OCI-LY7 (cell line): ENCODE measurements at regions not wholly inside any gene's neighbourhood (a gene's known extent, or its start where the extent isn't known, plus 50 kb on each side); places are given as distances from the start of the nearest gene placed in this dataset.

Experiments
- BruUV-seq: library from RNA; stranded (reverse); fragments of 400-500 nt; replicated peaks from 2 replicates; lab custom pipeline; 2021; lab: Mats Ljungman, UMichigan
- CTCF ChIA-PET: fragments of 300-600 bp; sonication (Branson Sonifier 250); formaldehyde crosslinking; loops from one replicate; lab custom pipeline; 2022; ENCODE audit warnings: antibody characterized with exemption; ENCODE audit not compliant: unreplicated experiment; lab: Charles Lee
- POLR2A ChIA-PET: fragments of 300-600 bp; sonication (Branson Sonifier 250); formaldehyde crosslinking; loops from one replicate; lab custom pipeline; 2022; ENCODE audit warnings: antibody characterized with exemption; lab: Charles Lee
- DNase-seq: peaks from one replicate; pipeline ENCODE4 v3.0.0-alpha.2; 2015; ENCODE audit warnings: low spot score
- H2AFZ ChIP-seq: fragments of 200-600 bp; sonication (generic), shearing (Covaris generic); 2 replicates; pipeline ENCODE4 v1.6.1; 2014; ENCODE audit warnings: mild to moderate bottlenecking, antibody characterized with exemption, low read length, moderate library complexity
- H3K27ac ChIP-seq: fragments of 200-600 bp; sonication (generic); 2 replicates; pipeline ENCODE4 v1.5.1; 2014; ENCODE audit warnings: mixed run types, low read depth, mild to moderate bottlenecking, moderate library complexity, low read length, inconsistent platforms; ENCODE audit not compliant: poor library complexity, severe bottlenecking
- H3K36me3 ChIP-seq: fragments of 200-600 bp; sonication (generic); 2 replicates; pipeline ENCODE4 v1.6.1; 2014; ENCODE audit warnings: mild to moderate bottlenecking, antibody characterized with exemption, low read length, moderate library complexity, mixed read lengths; ENCODE audit not compliant: insufficient read depth
- H3K4me1 ChIP-seq: fragments of 200-600 bp; sonication (generic); 2 replicates; pipeline ENCODE4 v1.5.1; 2014; ENCODE audit warnings: mild to moderate bottlenecking, low read length; ENCODE audit not compliant: insufficient read depth, poor library complexity, severe bottlenecking
- H3K4me2 ChIP-seq: fragments of 200-600 bp; sonication (generic); 2 replicates; pipeline ENCODE4 v1.6.1; 2014; ENCODE audit warnings: mild to moderate bottlenecking, low read length
- H3K4me3 ChIP-seq: fragments of 200-600 bp; sonication (generic); 2 replicates; pipeline ENCODE4 v1.5.1; 2014; ENCODE audit warnings: mild to moderate bottlenecking, low read depth, low read length; ENCODE audit not compliant: poor library complexity, severe bottlenecking
- H3K79me2 ChIP-seq: fragments of 200-600 bp; sonication (generic); 2 replicates; pipeline ENCODE4 v1.6.1; 2016; ENCODE audit warnings: low read depth, mild to moderate bottlenecking, low read length, moderate library complexity, mixed read lengths; ENCODE audit not compliant: insufficient read depth
- H3K9me2 ChIP-seq: fragments of 200-600 bp; sonication (generic); 2 replicates; pipeline ENCODE4 v1.6.1; 2016; ENCODE audit warnings: mild to moderate bottlenecking, low read length, mixed read lengths; ENCODE audit not compliant: insufficient read depth
- H3K9me3 ChIP-seq: fragments of 200-600 bp; sonication (generic); 2 replicates; pipeline ENCODE4 v1.6.1; 2014; ENCODE audit warnings: mild to moderate bottlenecking, mixed run types, low read length, mixed read lengths
- H4K20me1 ChIP-seq: fragments of 200-600 bp; sonication (generic); 2 replicates; pipeline ENCODE4 v1.6.1; 2014; ENCODE audit warnings: mild to moderate bottlenecking, antibody characterized with exemption, low read length, moderate library complexity, mixed read lengths; ENCODE audit not compliant: insufficient read depth
- EZH2phosphoT487 ChIP-seq: fragments of 200-600 bp; sonication (generic); IDR thresholded peaks from 2 replicates; pipeline ENCODE4 v1.6.1; 2018; ENCODE audit warnings: low read depth, borderline replicate concordance, mild to moderate bottlenecking, mixed run types, antibody characterized with exemption, low read length, moderate library complexity, mixed read lengths
- intact Hi-C: fragments of 100-400 bp; cut with micrococcal nuclease; formaldehyde crosslinking; loops from one replicate; pipeline ENCODE4 v1.10.0; 2022; ENCODE audit not compliant: unreplicated experiment
- TF ChIP-seq, protein P1 (sequence below): fragments of 200-600 bp; sonication (generic); conservative IDR thresholded peaks from 2 replicates; pipeline ENCODE4 v1.5.1; 2014; ENCODE audit warnings: mild to moderate bottlenecking, antibody characterized with exemption, low read length, moderate library complexity, mixed read lengths

DNA sequence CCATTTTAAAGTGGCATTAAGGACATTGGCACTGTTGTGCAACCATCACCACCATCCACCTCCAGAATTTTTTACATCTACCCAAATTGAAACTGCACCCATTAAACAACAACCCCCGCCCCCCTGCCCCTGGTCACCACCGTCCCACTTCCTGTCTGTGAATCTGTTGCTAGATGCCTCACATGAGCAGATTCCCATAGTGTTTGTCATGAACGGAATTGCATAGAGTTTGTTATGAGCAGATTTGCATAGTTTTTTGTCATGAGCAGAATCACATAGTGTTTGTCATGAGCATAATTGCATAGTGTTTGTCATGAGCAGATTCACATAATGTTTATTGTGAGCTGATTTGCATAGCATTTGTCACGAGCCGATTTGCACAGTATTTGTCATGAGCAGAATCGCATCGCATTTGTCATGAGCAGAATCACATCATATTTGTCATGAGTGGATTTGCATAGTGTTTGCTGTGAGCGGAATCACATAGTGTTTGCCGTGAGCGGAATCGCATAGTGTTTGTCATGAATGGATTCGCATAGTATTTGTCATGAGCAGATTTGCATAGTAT, 54.0 kb upstream of the GTF3A start:
- intact Hi-C loops, result loop anchor here (5.0 to 10.0 kb wide), 2 partner anchors 57 to 154 kb away; no protein-coding TSS in a partner anchor
- H3K4me1 ChIP-seq, result no peaks in the 10 kb centered on the region
- no peak overlapping the region for H2AFZ ChIP-seq
- POLR2A ChIA-PET, result interaction anchor here (0.7 to 1.1 kb wide), 2 partner anchors 103 to 240 kb away, joined by 3 read pairs; no protein-coding TSS in a partner anchor
- H3K9me3 ChIP-seq, result no peaks in the 10 kb centered on the region
- H3K9me2 ChIP-seq, result no peaks in the 10 kb centered on the region
- H4K20me1 ChIP-seq, result no peaks in the 10 kb centered on the region
- TF ChIP-seq, protein P1, sequence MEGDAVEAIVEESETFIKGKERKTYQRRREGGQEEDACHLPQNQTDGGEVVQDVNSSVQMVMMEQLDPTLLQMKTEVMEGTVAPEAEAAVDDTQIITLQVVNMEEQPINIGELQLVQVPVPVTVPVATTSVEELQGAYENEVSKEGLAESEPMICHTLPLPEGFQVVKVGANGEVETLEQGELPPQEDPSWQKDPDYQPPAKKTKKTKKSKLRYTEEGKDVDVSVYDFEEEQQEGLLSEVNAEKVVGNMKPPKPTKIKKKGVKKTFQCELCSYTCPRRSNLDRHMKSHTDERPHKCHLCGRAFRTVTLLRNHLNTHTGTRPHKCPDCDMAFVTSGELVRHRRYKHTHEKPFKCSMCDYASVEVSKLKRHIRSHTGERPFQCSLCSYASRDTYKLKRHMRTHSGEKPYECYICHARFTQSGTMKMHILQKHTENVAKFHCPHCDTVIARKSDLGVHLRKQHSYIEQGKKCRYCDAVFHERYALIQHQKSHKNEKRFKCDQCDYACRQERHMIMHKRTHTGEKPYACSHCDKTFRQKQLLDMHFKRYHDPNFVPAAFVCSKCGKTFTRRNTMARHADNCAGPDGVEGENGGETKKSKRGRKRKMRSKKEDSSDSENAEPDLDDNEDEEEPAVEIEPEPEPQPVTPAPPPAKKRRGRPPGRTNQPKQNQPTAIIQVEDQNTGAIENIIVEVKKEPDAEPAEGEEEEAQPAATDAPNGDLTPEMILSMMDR, result no peak
- TF ChIP-seq EZH2phosphoT487, result no peak
- no peak overlapping the region for H3K27ac ChIP-seq
- no peak overlapping the region for H3K4me3 ChIP-seq
- no peak overlapping the region for H3K4me2 ChIP-seq
- H3K36me3 ChIP-seq, result no peaks in the 10 kb centered on the region
- H3K79me2 ChIP-seq, result no peaks in the 10 kb centered on the region
- BruUV-seq, result no TSS peak
- DNase-seq, result no peak
- CTCF ChIA-PET, result no interaction called here

DNA sequence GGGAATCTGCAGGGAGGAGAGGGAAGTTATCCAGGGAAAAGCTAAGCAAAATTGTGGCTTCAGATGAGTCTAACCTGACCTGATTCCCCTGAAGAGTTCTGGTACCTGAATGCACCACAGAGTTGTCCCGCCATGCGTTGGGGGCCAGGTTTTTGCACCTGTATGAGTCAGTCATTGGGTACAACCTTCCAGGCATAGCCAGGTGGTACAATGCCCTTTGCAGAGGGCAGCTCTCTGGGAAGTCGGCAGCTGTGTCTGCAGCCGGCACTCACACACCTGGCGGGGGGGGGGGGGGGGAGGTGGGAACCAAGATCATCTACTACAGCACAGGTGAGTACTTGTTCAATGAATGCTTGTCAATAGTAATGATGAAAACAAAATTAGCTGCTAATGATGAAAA, 52.5 kb upstream of the GTF3A start:
- Histone ChIP-seq H3K9me2 (no peaks in the 10 kb centered on the region), H3K27ac (no peak overlapping the region), H3K4me2 (no peak overlapping the region), H2AFZ (no peak overlapping the region), H4K20me1 (no peaks in the 10 kb centered on the region), H3K79me2 (no peaks in the 10 kb centered on the region), H3K9me3 (no peaks in the 10 kb centered on the region), H3K4me1 (no peaks in the 10 kb centered on the region), H3K36me3 (no peaks in the 10 kb centered on the region), H3K4me3 (no peak overlapping the region)
- POLR2A ChIA-PET, result interaction anchor here (0.8 kb wide), 1 partner anchor 24 kb away, joined by 3 read pairs; no protein-coding TSS in a partner anchor
- no TSS peak for BruUV-seq
- TF ChIP-seq, protein P1, result no peak
- TF ChIP-seq EZH2phosphoT487, result no peak
- intact Hi-C loops, result loop anchor here (5.0 to 10.0 kb wide), 2 partner anchors 55 to 153 kb away; no protein-coding TSS in a partner anchor
- CTCF ChIA-PET, result interaction anchor here (0.6 kb wide), 1 partner anchor 424 kb away, joined by 4 read pairs; no protein-coding TSS in a partner anchor
- no peak for DNase-seq

DNA sequence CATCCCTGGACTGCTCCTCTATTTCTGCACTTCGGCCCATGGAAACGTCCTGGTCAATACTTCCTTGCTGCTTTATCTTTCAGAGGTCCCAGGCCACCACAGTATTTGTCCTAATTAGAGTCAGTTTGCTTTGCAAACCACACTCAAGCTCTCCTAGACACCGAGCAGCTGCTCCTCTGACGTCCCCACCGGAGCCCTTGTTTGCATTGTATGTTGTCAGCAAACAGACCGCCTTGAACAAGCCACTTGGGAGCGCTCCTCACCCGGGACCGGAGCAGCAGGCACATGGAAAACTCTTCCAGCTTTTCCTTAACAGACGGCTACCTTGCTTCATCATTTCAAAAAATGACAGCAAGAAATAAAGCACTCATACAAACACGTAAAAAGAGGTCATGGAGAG, 51.5 kb upstream of the GTF3A start:
- Histone ChIP-seq H3K36me3 (no peaks in the 10 kb centered on the region), H3K9me2 (no peaks in the 10 kb centered on the region), H3K27ac (no peak overlapping the region), H2AFZ (no peak overlapping the region), H3K4me2 (no peak overlapping the region), H3K9me3 (no peaks in the 10 kb centered on the region), H4K20me1 (no peaks in the 10 kb centered on the region), H3K4me1 (no peaks in the 10 kb centered on the region), H3K4me3 (no peak overlapping the region), H3K79me2 (no peaks in the 10 kb centered on the region)
- ChIA-PET CTCF (interaction anchor here (1.5 kb wide), 1 partner anchor 31 kb away, joined by 3 read pairs; no protein-coding TSS in a partner anchor), POLR2A (interaction anchor here (0.8 kb wide), 1 partner anchor 25 kb away, joined by 3 read pairs; no protein-coding TSS in a partner anchor)
- no TSS peak for BruUV-seq
- no peak for DNase-seq
- TF ChIP-seq EZH2phosphoT487, result no peak
- TF ChIP-seq, protein P1, result no peak
- intact Hi-C loops, result loop anchor here (5.0 to 10.0 kb wide), 2 partner anchors 54 to 152 kb away; no protein-coding TSS in a partner anchor
